ENCODE measurements at regions not wholly inside any gene's neighbourhood (a gene's known extent, or its start where the extent isn't known, plus 50 kb on each side); places are given as distances from the start of the nearest gene placed in this dataset.
"Not testable (repeated sequence)": the region's sequence is repeated elsewhere in the genome, so short reads cannot be mapped to it uniquely, and the experiment has no call there.

DNA sequence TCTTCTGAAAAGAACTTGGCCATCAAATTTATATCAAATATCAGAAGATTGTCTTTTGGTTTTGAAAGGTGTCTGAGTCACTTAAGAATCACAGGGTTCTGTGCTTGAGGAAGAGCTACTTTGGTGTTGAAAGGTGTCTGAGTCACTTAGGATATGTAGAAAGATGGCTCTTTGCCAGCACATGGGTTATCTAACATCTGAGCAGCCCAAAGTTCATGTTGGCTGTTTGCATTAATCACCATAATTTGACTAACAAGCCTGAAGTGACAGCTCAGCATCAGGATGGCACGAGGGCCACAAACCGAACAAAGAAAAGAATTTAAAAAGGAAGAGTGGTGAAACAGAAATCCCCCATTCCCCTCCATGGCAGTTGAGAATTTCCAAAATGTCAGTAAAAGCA is 190.5 kb upstream of the CMC1 start:
- no peaks in the 10 kb centered on the region for H3K9me3 ChIP-seq (ENCODE audit: control insufficient read depth in 1 of 2, low read length in 2 of 2)
- H3K9ac ChIP-seq (ENCODE audit: low read depth in 1 of 2, low read length in 2 of 2): no peak overlapping the region
- no peaks in the 10 kb centered on the region for H3K36me3 ChIP-seq (ENCODE audit: control insufficient read depth in 1 of 2, insufficient read depth in 2 of 2, low read length in 2 of 2)
- peaks cover 0 to 8% of the 10 kb centered on the region in 2 donors for H3K4me1 ChIP-seq (ENCODE audit: control insufficient read depth in 1 of 2, insufficient read depth in 2 of 2, low read length in 2 of 2)
- no peak overlapping the region for H3K27ac ChIP-seq (ENCODE audit: low read depth, low read length)
- peaks cover 0 to 3% of the 10 kb centered on the region in 2 donors for H3K27me3 ChIP-seq (ENCODE audit: control insufficient read depth in 1 of 2, insufficient read depth in 2 of 2, low read length in 2 of 2)
- no peak overlapping the region for H3K4me3 ChIP-seq (ENCODE audit: low read depth in 1 of 2, low read length in 2 of 2)

DNA sequence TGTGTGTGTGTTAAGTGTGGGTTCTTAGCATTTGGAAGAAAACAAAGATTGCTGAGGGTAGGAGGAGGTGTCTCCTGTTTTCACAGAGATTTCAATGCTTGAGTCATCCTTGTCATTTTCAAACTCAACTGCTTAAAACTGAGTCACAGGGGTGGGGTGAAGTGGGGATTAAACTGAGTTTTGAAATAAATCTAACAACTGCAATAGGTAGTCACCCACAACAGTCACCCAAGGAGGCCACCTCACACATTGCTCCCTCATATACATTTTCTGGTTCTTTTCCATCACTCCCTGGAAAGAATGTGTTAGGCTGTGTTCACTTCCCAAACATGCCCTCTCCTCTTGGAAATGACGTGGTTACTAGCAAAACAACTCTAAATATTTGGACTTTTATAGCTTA is 187.7 kb upstream of the CMC1 start:
- H3K36me3 ChIP-seq (ENCODE audit: control insufficient read depth in 1 of 2, insufficient read depth in 2 of 2, low read length in 2 of 2): no peaks in the 10 kb centered on the region
- H3K4me3 ChIP-seq (ENCODE audit: low read depth in 1 of 2, low read length in 2 of 2): no peak overlapping the region
- H3K27ac ChIP-seq (ENCODE audit: low read depth, low read length): no peak overlapping the region
- H3K9ac ChIP-seq (ENCODE audit: low read depth in 1 of 2, low read length in 2 of 2): no peak overlapping the region
- no peaks in the 10 kb centered on the region for H3K9me3 ChIP-seq (ENCODE audit: control insufficient read depth in 1 of 2, low read length in 2 of 2)
- peaks cover 0 to 4% of the 10 kb centered on the region in 2 donors for H3K27me3 ChIP-seq (ENCODE audit: control insufficient read depth in 1 of 2, insufficient read depth in 2 of 2, low read length in 2 of 2)
- H3K4me1 ChIP-seq (ENCODE audit: control insufficient read depth in 1 of 2, insufficient read depth in 2 of 2, low read length in 2 of 2): peaks cover 0 to 8% of the 10 kb centered on the region in 2 donors

DNA sequence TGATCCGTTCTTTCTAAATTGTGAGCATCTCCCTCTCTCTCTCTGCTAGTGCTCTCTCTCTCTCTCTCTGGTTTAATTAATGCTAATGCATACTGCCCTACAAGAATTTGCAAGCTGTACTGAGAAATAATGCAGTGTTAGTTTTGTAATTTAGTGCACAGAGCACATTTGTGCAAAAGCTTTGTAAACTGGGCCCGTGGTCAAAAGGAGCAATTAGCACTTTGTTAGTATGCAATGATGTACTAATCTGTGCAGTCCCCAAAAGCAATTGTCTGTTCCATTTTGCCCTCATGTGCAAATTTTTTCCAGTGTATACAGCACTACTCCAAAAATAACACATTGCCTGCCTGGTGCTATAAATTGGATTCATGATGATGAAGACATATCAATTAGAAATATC is 184.6 kb upstream of the CMC1 start:
- Histone ChIP-seq H3K4me3 (ENCODE audit: low read depth in 1 of 2, low read length in 2 of 2) (no peak overlapping the region), H3K4me1 (ENCODE audit: control insufficient read depth in 1 of 2, insufficient read depth in 2 of 2, low read length in 2 of 2) (no peaks in the 10 kb centered on the region), H3K36me3 (ENCODE audit: control insufficient read depth in 1 of 2, insufficient read depth in 2 of 2, low read length in 2 of 2) (no peaks in the 10 kb centered on the region), H3K27ac (ENCODE audit: low read depth, low read length) (no peak overlapping the region), H3K9ac (ENCODE audit: low read depth in 1 of 2, low read length in 2 of 2) (no peak overlapping the region), H3K27me3 (ENCODE audit: control insufficient read depth in 1 of 2, insufficient read depth in 2 of 2, low read length in 2 of 2) (peaks cover 0 to 4% of the 10 kb centered on the region in 2 donors), H3K9me3 (ENCODE audit: control insufficient read depth in 1 of 2, low read length in 2 of 2) (no peaks in the 10 kb centered on the region)

DNA sequence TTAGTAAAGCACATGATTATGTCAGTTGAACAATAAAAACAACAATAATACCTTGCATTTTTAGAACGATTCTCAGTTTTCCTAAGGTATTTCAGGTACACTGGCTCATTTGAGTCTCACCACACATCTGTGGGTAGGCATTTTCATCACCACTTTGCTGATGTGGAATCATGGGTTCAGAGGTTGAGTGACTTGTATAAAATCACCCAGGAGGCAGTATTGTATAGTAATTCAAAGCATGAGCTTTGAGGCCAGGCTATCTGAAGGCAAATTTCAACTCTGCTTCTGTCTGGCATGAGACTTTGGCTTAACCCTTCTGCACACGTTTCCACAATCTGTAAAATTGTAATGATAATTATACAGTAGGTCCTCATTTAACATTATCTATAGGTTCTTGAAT is 183.9 kb upstream of the CMC1 start:
- Histone ChIP-seq H3K4me1 (ENCODE audit: control insufficient read depth in 1 of 2, insufficient read depth in 2 of 2, low read length in 2 of 2) (no peaks in the 10 kb centered on the region), H3K36me3 (ENCODE audit: control insufficient read depth in 1 of 2, insufficient read depth in 2 of 2, low read length in 2 of 2) (no peaks in the 10 kb centered on the region), H3K9me3 (ENCODE audit: control insufficient read depth in 1 of 2, low read length in 2 of 2) (no peaks in the 10 kb centered on the region), H3K4me3 (ENCODE audit: low read depth in 1 of 2, low read length in 2 of 2) (no peak overlapping the region), H3K27me3 (ENCODE audit: control insufficient read depth in 1 of 2, insufficient read depth in 2 of 2, low read length in 2 of 2) (peaks cover 0 to 4% of the 10 kb centered on the region in 2 donors), H3K9ac (ENCODE audit: low read depth in 1 of 2, low read length in 2 of 2) (no peak overlapping the region), H3K27ac (ENCODE audit: low read depth, low read length) (no peak overlapping the region)

DNA sequence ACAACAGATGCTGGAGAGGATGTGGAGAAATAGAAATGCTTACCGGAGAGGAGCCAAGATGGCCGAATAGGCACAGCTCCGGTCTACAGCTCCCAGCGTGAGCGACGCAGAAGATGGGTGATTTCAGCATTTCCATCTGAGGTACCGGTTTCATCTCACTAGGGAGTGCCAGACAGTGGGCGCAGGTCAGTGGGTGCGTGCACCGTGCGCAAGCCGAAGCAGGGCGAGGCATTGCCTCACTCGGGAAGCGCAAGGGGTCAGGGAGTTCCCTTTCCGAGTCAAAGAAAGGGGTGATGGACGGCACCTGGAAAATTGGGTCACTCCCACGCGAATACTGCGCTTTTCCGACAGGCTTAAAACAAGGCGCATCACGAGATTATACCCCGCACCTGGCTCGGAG is 182.2 kb upstream of the CMC1 start:
- not testable (repeated sequence) for H3K27ac ChIP-seq (ENCODE audit: low read depth, low read length); H3K36me3 ChIP-seq (ENCODE audit: control insufficient read depth in 1 of 2, insufficient read depth in 2 of 2, low read length in 2 of 2); H3K4me1 ChIP-seq (ENCODE audit: control insufficient read depth in 1 of 2, insufficient read depth in 2 of 2, low read length in 2 of 2); H3K9me3 ChIP-seq (ENCODE audit: control insufficient read depth in 1 of 2, low read length in 2 of 2); H3K27me3 ChIP-seq (ENCODE audit: control insufficient read depth in 1 of 2, insufficient read depth in 2 of 2, low read length in 2 of 2); H3K4me3 ChIP-seq (ENCODE audit: low read depth in 1 of 2, low read length in 2 of 2); H3K9ac ChIP-seq (ENCODE audit: low read depth in 1 of 2, low read length in 2 of 2)

DNA sequence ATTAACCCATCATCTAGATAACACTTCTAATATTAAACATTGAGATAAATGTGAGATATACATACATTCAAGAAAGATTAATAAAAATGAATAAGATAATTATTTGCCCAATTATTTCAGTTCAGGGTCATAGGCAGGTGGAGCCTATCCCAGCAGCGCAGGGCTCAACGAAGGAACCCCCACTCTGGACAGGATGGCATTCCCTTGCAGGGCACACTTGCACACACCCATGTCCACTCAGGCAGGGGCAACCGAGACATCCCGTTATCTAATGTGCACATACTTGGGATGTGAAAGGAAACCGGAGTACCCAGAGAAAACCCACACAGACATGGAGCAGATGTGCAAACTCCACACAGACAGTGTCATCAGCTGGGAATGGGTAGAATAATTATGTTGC is 175.4 kb upstream of the CMC1 start:
- no peaks in the 10 kb centered on the region for H3K36me3 ChIP-seq (ENCODE audit: control insufficient read depth in 1 of 2, insufficient read depth in 2 of 2, low read length in 2 of 2)
- H3K4me1 ChIP-seq (ENCODE audit: control insufficient read depth in 1 of 2, insufficient read depth in 2 of 2, low read length in 2 of 2): no peaks in the 10 kb centered on the region
- H3K4me3 ChIP-seq (ENCODE audit: low read depth in 1 of 2, low read length in 2 of 2): no peak overlapping the region
- H3K27ac ChIP-seq (ENCODE audit: low read depth, low read length): no peak overlapping the region
- no peak overlapping the region for H3K9ac ChIP-seq (ENCODE audit: low read depth in 1 of 2, low read length in 2 of 2)
- H3K27me3 ChIP-seq (ENCODE audit: control insufficient read depth in 1 of 2, insufficient read depth in 2 of 2, low read length in 2 of 2): no peaks in the 10 kb centered on the region
- H3K9me3 ChIP-seq (ENCODE audit: control insufficient read depth in 1 of 2, low read length in 2 of 2): peaks cover 5 to 8% of the 10 kb centered on the region in 2 donors

DNA sequence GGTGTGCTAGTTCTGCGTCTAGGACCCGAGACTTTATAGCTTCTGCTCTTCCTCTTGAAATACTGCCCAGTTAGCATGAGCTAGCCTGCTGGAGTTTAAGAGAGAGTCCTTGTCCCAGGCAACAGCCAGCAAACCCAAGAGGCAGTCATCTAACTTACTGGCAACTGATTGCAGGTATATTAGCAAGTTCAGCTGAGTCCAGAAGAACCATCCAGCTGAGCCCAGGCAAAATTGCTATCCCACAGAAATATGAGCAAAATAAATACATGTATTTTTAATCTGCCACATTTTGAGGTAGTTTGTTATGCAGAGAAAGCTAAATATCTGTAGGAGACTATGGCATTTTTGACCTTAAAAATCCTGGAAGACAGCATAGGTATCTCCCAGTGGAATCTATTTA is 174.4 kb upstream of the CMC1 start:
- Histone ChIP-seq H3K27ac (ENCODE audit: low read depth, low read length) (no peak overlapping the region), H3K27me3 (ENCODE audit: control insufficient read depth in 1 of 2, insufficient read depth in 2 of 2, low read length in 2 of 2) (no peaks in the 10 kb centered on the region), H3K36me3 (ENCODE audit: control insufficient read depth in 1 of 2, insufficient read depth in 2 of 2, low read length in 2 of 2) (no peaks in the 10 kb centered on the region), H3K4me3 (ENCODE audit: low read depth in 1 of 2, low read length in 2 of 2) (no peak overlapping the region), H3K9ac (ENCODE audit: low read depth in 1 of 2, low read length in 2 of 2) (no peak overlapping the region), H3K4me1 (ENCODE audit: control insufficient read depth in 1 of 2, insufficient read depth in 2 of 2, low read length in 2 of 2) (no peaks in the 10 kb centered on the region), H3K9me3 (ENCODE audit: control insufficient read depth in 1 of 2, low read length in 2 of 2) (peaks cover 5 to 8% of the 10 kb centered on the region in 2 donors)

DNA sequence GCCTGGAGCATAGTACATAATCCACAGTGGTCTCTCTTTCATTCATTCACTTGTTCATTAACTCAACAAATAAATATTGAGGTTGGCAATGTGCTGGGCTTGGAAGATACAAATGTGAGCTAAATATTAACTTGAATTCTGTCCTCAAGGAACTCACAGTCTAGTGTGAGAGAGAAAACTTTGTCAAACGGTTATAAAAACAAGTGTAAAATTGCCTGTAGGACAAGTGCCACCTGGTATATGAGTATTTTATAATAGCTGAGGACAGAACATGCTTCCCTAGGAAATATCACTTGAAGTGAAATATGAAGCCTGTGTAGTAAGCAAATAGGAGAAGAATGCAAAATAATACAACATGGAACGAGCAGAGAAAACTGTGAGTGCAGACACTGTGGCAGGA is 173.1 kb upstream of the CMC1 start:
- Histone ChIP-seq H3K4me3 (ENCODE audit: low read depth in 1 of 2, low read length in 2 of 2) (no peak overlapping the region), H3K27me3 (ENCODE audit: control insufficient read depth in 1 of 2, insufficient read depth in 2 of 2, low read length in 2 of 2) (no peaks in the 10 kb centered on the region), H3K36me3 (ENCODE audit: control insufficient read depth in 1 of 2, insufficient read depth in 2 of 2, low read length in 2 of 2) (no peaks in the 10 kb centered on the region), H3K4me1 (ENCODE audit: control insufficient read depth in 1 of 2, insufficient read depth in 2 of 2, low read length in 2 of 2) (no peaks in the 10 kb centered on the region), H3K9ac (ENCODE audit: low read depth in 1 of 2, low read length in 2 of 2) (no peak overlapping the region), H3K9me3 (ENCODE audit: control insufficient read depth in 1 of 2, low read length in 2 of 2) (peaks cover 5 to 8% of the 10 kb centered on the region in 2 donors), H3K27ac (ENCODE audit: low read depth, low read length) (no peak overlapping the region)

DNA sequence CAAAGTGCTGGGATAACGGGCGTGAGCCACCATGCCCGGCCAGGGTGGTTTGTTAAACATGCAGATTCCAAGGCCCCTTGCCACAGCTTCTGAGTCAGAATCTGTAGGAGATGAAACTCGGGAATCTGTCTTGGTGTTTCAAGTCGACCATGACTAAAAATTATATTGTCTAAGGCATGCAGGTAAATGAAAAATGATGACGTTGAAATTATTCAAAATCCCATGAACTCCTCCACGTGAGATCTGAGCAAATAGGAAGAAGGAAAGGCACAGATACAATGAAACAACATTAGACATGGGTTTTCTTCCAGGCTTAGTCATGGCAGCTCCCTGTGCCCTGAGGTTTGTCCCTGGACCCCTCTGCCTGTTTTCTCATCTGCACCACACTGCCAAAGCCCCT is 172.0 kb upstream of the CMC1 start:
- Histone ChIP-seq H3K36me3 (ENCODE audit: control insufficient read depth in 1 of 2, insufficient read depth in 2 of 2, low read length in 2 of 2) (no peaks in the 10 kb centered on the region), H3K4me3 (ENCODE audit: low read depth in 1 of 2, low read length in 2 of 2) (no peak overlapping the region), H3K9me3 (ENCODE audit: control insufficient read depth in 1 of 2, low read length in 2 of 2) (peaks cover 5 to 8% of the 10 kb centered on the region in 2 donors), H3K27me3 (ENCODE audit: control insufficient read depth in 1 of 2, insufficient read depth in 2 of 2, low read length in 2 of 2) (no peaks in the 10 kb centered on the region), H3K27ac (ENCODE audit: low read depth, low read length) (no peak overlapping the region), H3K9ac (ENCODE audit: low read depth in 1 of 2, low read length in 2 of 2) (no peak overlapping the region), H3K4me1 (ENCODE audit: control insufficient read depth in 1 of 2, insufficient read depth in 2 of 2, low read length in 2 of 2) (no peaks in the 10 kb centered on the region)

DNA sequence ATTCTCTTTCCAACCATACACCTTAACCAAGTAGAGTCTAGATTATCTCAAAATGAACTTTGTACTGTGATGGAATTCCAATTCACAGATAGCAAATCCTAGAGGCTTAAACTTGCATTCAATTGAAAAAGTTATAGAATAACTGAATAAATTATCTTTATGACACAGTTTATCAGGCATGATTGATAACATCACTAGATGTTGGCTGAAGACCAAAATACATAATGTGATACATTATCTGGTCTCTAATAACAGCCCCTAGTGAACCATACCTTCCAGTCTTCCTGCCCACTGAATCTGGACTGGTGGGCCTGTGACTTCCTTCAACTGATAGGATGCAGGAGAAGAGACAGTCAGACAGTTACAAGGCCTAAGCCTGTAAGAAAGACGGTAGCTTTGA is 165.2 kb upstream of the CMC1 start:
- Histone ChIP-seq H3K27ac (ENCODE audit: low read depth, low read length) (no peak overlapping the region), H3K9me3 (ENCODE audit: control insufficient read depth in 1 of 2, low read length in 2 of 2) (no peaks in the 10 kb centered on the region), H3K27me3 (ENCODE audit: control insufficient read depth in 1 of 2, insufficient read depth in 2 of 2, low read length in 2 of 2) (no peaks in the 10 kb centered on the region), H3K4me3 (ENCODE audit: low read depth in 1 of 2, low read length in 2 of 2) (no peak overlapping the region), H3K36me3 (ENCODE audit: control insufficient read depth in 1 of 2, insufficient read depth in 2 of 2, low read length in 2 of 2) (no peaks in the 10 kb centered on the region), H3K9ac (ENCODE audit: low read depth in 1 of 2, low read length in 2 of 2) (no peak overlapping the region), H3K4me1 (ENCODE audit: control insufficient read depth in 1 of 2, insufficient read depth in 2 of 2, low read length in 2 of 2) (peaks cover 5 to 23% of the 10 kb centered on the region in 2 donors)

DNA sequence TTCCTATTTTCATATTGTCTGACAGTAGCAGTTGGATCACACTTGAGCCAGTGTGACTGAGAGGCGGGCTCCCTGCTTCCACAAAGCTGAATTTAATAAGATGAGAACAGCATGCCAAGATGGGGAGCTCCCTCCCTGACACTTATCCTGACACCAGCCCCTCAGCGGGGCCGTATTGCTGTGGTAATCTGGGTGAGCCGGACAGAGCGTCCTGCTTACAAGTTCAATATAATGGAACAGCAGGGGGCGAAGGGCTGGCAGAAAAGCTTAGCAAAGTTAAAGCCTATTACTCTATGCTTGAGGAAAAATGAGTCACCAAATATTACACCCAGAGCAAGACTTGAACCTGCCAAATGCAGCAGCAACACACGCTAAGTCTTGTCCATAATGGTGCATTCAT is 163.8 kb upstream of the CMC1 start:
- no peaks in the 10 kb centered on the region for H3K27me3 ChIP-seq (ENCODE audit: control insufficient read depth in 1 of 2, insufficient read depth in 2 of 2, low read length in 2 of 2)
- H3K36me3 ChIP-seq (ENCODE audit: control insufficient read depth in 1 of 2, insufficient read depth in 2 of 2, low read length in 2 of 2): no peaks in the 10 kb centered on the region
- no peak overlapping the region for H3K4me3 ChIP-seq (ENCODE audit: low read depth in 1 of 2, low read length in 2 of 2)
- H3K9me3 ChIP-seq (ENCODE audit: control insufficient read depth in 1 of 2, low read length in 2 of 2): no peaks in the 10 kb centered on the region
- H3K4me1 ChIP-seq (ENCODE audit: control insufficient read depth in 1 of 2, insufficient read depth in 2 of 2, low read length in 2 of 2): peaks cover 5 to 23% of the 10 kb centered on the region in 2 donors
- no peak overlapping the region for H3K9ac ChIP-seq (ENCODE audit: low read depth in 1 of 2, low read length in 2 of 2)
- H3K27ac ChIP-seq (ENCODE audit: low read depth, low read length): no peak overlapping the region
